OCI-LY1 (cell line): ENCODE measurements at regions not wholly inside any gene's neighbourhood (a gene's known extent, or its start where the extent isn't known, plus 50 kb on each side); places are given as distances from the start of the nearest gene placed in this dataset.

Experiments
- EZH2 ChIP-seq: fragments of 200-600 bp; sonication (generic), shearing (Covaris generic); IDR thresholded peaks from 2 replicates; pipeline ENCODE4 v1.8.0; 2017; ENCODE audit warnings: borderline replicate concordance, mixed run types, mild to moderate bottlenecking, antibody characterized with exemption, low read length, moderate library complexity, mixed read lengths
- TF ChIP-seq, protein P1 (sequence below): fragments of 200-600 bp; sonication (generic), shearing (Covaris generic); IDR thresholded peaks from 2 replicates; pipeline ENCODE4 v1.5.1; 2017; ENCODE audit warnings: mild to moderate bottlenecking, antibody characterized with exemption, low read length, moderate library complexity, mixed read lengths

GRCh38 chr2:120953066-120953756 lies 217.5 kb downstream of the GLI2 start:
- TF ChIP-seq EZH2: no peak
- TF ChIP-seq, protein P1, sequence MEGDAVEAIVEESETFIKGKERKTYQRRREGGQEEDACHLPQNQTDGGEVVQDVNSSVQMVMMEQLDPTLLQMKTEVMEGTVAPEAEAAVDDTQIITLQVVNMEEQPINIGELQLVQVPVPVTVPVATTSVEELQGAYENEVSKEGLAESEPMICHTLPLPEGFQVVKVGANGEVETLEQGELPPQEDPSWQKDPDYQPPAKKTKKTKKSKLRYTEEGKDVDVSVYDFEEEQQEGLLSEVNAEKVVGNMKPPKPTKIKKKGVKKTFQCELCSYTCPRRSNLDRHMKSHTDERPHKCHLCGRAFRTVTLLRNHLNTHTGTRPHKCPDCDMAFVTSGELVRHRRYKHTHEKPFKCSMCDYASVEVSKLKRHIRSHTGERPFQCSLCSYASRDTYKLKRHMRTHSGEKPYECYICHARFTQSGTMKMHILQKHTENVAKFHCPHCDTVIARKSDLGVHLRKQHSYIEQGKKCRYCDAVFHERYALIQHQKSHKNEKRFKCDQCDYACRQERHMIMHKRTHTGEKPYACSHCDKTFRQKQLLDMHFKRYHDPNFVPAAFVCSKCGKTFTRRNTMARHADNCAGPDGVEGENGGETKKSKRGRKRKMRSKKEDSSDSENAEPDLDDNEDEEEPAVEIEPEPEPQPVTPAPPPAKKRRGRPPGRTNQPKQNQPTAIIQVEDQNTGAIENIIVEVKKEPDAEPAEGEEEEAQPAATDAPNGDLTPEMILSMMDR: no peak
